CD4-positive, alpha-beta T cell treated with Interleukin-10 for 1 hour (primary cell): ENCODE measurements at regions not wholly inside any gene's neighbourhood (a gene's known extent, or its start where the extent isn't known, plus 50 kb on each side); places are given as distances from the start of the nearest gene placed in this dataset.

ENCODE experiments used
- DNase-seq: peaks from one replicate; pipeline ENCODE4 v3.0.0-alpha.2; 2020

DNA sequence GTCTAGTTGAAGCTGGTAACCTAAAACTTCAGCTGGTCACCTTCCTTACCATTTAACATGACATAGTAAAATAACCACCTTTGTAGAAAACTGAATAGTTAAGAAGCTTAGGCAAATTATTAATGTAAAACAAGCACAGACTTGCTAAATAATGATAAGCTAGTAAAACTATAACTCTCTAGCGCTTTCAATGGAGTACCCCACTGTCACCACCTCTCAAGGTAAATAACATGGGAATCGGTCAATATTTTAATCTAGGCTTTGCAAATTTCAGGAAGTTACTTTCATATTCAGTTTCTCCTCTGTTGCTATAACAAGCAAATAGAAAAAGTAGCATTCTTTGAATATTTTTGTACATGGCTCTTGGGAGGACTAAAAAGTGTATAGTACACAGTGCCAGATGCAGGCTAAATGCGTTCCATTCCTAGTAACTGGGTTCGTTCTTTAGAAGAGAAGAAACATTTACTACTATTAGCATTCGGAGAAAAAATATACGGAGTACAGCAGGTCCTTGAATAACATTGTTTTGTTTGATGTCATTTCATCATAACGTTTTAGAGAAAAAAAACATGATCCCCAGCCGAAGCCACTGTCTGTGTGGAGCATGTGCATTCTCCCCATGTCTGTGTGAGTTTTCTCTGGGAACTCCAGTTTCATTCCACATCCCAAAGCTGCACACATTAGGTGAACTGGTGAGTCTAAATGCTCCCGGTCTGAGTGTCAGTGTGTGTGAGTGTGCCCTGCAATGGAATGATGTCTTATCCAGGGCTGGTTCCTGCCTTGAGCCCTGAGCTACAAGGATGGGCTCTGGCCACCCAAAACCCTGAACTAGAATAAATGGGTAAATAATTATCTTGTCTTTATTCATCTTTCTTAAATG is 52.5 kb downstream of the EPRS1 start:
- no peak for DNase-seq

DNA sequence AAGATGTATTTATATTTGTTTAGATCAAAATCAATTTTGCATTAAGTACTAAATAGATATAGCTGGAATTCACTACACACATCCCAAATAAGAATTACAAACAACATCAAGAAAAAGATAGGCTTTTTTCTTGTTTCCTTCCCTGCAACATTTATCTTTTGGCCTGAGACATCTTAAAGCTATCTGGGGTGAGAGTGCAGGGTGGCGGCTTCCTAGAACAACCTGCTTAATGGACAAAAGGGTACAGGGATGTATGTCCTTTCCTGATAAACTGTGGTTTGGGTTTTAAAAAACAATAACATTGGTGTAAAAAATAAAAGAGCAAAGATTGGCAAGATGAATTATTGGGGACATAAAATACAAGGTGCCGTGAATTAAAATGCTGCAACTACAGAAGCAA is 54.4 kb downstream of the EPRS1 start:
- DNase-seq = no peak

DNA sequence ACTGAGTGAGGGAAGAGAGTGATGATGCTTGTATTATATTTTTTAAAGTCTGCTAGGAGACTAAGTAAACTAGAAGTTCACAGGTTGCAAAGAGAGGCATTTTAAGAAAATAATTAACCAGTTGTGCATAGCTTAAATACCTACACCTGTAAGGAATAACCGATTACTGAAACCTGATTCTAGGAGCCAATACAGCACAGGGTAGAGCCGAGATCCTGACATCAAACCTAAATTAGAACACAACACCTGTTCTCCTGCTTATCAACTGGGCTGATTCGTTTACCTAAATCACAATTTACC is 54.8 kb downstream of the EPRS1 start:
- DNase-seq = no peak

DNA sequence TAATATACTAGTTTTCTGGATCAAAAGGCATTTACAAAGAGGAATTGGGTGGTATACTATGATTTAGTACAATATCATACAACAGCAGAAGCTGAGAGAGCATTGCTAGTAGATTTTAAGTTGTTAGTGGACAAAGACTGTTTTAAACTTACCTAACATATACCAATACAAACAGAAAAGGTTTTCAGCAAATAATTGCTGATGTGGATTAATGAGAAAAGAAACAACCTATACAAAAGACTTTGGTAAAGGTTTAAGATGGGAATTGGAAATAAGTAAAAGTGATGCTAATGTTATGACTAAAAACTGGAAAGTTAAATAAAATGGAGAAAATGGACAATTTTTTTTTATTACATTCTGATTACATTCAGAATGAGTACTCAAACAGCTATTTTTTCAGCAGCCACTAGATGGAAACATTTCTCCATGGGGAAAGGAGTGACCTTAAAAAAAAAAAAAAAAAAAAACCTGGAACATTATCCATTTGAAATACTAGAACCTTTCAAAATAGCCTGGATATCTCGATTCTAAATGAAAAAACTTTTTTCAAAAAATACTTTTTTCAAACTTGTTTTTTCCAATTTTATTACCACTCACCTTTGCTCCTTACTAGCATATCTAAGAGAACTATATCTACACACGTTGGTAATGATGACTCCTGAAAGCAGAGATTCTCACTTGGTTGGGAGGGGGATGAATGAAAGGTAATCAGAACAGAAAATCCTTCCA is 55.4 kb downstream of the EPRS1 start:
- peak; percentile 23 for DNase-seq

DNA sequence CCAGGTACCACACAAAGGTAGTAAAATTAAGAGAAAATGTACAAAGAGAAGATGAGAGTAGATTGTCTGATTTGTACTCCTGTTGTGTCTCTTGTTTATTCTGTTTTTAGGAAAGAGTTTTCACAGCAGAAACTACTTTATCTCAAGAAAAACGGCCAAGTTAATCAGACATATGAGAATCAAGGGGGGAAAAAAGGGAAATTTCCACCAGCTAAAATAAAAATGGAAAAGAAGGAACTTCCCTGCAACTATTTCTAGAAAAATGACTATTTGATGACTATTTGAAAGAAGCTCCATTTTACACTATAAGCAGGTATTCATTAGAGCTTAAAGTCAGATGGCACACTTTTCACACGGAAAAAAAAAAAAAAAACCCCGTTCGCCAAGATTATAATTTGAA is 56.5 kb downstream of the EPRS1 start:
- DNase-seq = no peak

DNA sequence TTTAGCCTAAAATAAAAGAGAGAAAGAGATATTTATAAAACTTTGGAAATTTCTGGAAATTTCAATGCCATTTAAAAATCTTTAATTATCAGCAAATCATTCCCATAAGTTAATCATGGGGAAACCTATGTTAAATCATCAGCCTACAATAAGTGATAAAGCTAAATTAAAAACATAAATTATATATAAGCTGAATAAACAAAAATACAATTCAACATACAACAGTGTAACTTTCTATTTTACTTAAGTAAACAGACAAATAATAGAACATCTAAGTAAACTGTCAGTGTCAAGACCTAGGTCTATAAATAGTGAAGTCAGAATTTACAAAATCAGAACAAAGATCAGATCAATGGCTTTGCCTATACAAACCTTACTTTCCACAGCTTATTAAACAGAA is 57.5 kb downstream of the EPRS1 start:
- no peak for DNase-seq

DNA sequence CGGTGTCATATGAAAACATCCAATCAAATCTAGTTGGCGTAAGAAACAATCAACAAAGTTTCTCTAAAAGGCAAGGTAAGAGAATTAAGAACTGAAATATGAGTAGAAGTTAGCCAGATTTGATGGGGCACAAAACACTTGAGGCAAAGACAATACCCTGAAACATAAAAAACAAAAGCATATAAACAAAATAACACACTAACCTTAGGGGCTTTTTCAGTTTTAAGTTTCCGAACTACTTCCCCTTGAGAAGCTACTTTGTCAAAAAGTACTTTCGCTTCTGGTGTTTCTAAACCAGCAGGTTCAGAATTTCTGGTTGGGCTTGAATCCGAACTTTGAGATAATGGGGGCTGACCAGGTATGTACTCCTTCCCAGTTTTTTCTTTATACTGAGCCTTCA is 57.9 kb downstream of the EPRS1 start:
- DNase-seq = no peak

DNA sequence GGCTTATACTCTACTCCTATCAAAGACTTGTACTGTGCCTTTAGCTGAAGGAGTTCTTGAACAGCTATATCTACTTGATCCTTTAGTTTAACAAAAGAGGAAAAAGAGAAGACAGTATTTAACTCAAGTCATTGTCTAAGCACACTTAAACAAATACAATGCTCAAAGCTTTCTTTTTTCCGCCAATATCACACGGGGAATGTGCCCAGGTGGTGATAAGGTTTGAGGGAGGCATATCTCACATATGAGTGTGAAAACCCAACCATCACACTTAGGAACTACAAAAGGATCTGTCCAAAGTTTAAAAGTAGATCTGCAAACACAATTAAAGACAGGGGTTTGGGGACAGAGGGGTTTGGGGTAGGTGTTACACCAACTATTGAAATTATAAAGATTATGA is 59.0 kb upstream of the SLC30A10 start:
- DNase-seq = no peak

DNA sequence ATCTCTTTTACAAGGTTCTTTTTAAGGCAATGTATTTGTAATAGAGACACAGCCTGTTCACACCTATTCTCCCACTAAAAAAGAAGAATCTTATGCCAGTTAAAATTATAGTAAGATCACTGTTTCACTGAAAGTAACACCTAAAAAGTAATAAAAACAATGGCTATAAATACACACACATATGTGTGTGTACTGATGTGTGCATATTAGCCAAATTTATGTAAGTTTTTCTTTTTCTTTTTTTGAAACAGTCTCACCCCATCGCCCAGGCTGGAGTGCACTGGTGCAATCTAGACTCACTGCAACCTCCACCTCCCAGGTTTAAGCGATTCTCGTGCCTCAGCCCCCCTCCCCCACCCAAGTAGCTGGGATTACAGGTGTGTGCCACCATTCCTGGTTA is 56.8 kb upstream of the SLC30A10 start:
- no peak for DNase-seq
